KG1 (cell line): ENCODE measurements at regions not wholly inside any gene's neighbourhood (a gene's known extent, or its start where the extent isn't known, plus 50 kb on each side); places are given as distances from the start of the nearest gene placed in this dataset.

Experiments used
- DNase-seq: peaks from one replicate; lab custom pipeline; 2025; lab: John Stamatoyannopoulos, UW

GRCh38 chr1:8084913-8085312 is 58.8 kb upstream of the ERRFI1 start:
- no peak for DNase-seq

GRCh38 chr1:8083739-8084484 is 57.8 kb upstream of the ERRFI1 start:
- DNase-seq, result no peak

DNA sequence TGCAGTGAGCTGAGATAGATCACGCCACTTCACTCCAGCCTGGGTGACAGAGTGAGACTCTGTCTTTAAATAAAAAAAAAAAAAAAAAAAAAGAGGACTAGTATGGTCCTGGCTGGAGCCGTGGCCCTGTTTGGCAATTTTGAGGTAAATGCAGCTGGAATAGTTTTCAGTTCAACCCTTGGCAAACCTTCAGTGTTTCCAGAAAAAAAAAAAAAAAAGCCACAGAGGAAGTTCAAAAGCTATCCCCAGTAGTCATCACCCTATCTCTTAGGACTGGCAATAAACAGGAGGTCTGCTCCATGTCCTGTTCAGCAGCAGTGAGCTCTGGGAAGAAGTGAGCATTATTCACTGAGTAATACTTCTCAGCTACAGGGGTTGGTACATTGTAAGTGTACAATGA is 56.8 kb upstream of the ERRFI1 start:
- DNase-seq, result no peak

DNA sequence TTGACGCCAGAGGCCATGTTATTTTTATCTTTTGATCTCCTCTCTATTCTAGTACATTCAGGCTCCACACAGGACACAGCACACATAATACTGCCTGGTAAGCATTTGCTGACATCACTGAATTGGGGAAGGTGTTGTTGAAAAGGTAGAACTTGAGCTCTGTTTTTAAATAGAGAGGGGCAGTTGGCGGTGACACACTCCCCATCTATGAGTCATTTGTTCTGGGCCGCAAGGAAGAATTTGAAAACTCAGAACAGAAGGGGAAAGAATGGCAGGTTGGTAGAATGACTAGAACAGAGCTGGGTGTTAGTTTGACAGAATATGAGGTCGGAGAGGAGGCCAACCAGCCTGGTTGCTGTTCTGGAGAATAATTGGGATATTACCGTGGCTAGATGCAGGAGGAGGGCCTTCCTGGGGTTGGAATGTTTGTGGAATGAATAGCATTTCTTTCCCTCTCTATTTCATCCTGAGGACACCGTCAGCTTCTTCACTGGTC is 52.1 kb upstream of the ERRFI1 start:
- DNase-seq, result no peak

GRCh38 chr1:8077602-8078001 is 51.5 kb upstream of the ERRFI1 start:
- no peak for DNase-seq

DNA sequence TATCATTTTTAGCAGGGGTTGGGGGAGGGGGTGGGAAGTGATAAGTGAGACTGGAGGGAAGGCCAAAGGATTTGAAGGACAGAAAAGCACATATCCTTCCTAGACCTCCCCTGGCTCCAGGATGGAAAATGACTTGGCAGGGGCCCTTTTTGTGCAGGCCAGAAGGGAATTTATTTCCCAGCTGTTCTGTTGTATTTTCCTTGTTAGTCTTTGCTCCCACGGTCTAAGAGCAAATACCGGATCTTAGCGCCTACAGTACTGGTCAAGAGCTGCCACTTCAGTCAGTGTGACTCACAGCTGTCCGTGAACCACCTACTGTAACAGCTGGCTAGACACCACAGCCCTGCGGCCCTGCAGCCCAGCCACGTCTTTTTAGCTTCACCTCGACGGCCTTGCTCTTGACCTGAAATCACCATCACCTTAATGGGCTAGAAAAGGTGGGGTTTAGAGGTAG is 51.0 kb upstream of the ERRFI1 start:
- no peak for DNase-seq

DNA sequence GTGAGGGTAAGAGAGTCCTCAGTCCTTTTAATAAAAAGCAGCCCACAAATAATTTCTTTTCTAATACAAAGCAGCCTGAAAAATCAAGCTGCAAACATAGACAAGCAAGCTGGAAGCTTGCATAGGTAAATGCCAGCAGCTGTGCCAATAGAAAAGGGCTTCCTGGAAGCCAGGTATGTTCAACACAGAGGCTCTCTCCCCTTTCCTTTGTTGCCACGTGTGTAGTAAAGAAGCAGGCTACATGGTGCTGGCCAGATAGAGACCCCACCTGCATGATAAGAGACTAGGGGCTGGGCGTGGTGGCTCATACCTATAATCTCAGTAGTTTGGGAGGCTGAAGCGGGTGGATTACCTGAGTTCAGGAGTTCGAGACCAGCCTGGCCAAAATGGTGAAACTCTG is 50.1 kb upstream of the ERRFI1 start:
- no peak for DNase-seq
